GM19395 (cell line): ENCODE measurements at regions not wholly inside any gene's neighbourhood (a gene's known extent, or its start where the extent isn't known, plus 50 kb on each side); places are given as distances from the start of the nearest gene placed in this dataset.

Experiments
- ATAC-seq: cut with Tn5 transposase; IDR thresholded peaks from one replicate; pipeline ENCODE4 v1.9.1; 2021; ENCODE audit warnings: mild to moderate bottlenecking, moderate library complexity; ENCODE audit not compliant: unreplicated experiment

GRCh38 chr11:26777372-26777808, 55.5 kb upstream of the SLC5A12 start:
- ATAC-seq = no peak

GRCh38 chr11:26778000-26778757, 56.3 kb upstream of the SLC5A12 start:
- no peak for ATAC-seq

GRCh38 chr11:26779074-26779865, 57.4 kb upstream of the SLC5A12 start:
- no peak for ATAC-seq

GRCh38 chr11:26780376-26781085, 58.7 kb upstream of the SLC5A12 start:
- no peak for ATAC-seq

GRCh38 chr11:26782220-26782965, 60.5 kb upstream of the SLC5A12 start:
- no peak for ATAC-seq

- no peak for ATAC-seq
Measured at GRCh38 chr11:26783997-26784396, 62.1 kb upstream of the SLC5A12 start.

- no peak for ATAC-seq
Measured at GRCh38 chr11:26790738-26791137, 68.9 kb upstream of the SLC5A12 start.

- no peak for ATAC-seq
Measured at GRCh38 chr11:26792941-26793340, 71.1 kb upstream of the SLC5A12 start.

GRCh38 chr11:26793487-26793886, 71.6 kb upstream of the SLC5A12 start:
- ATAC-seq = no peak

- no peak for ATAC-seq
Measured at GRCh38 chr11:26801601-26802000, 79.7 kb upstream of the SLC5A12 start.

- no peak for ATAC-seq
Measured at GRCh38 chr11:26805001-26805400, 83.1 kb upstream of the SLC5A12 start.

GRCh38 chr11:26806219-26806618, 84.4 kb upstream of the SLC5A12 start:
- no peak for ATAC-seq

GRCh38 chr11:26820739-26821138, 98.9 kb upstream of the SLC5A12 start:
- no peak for ATAC-seq

GRCh38 chr11:26823963-26824362, 102.1 kb upstream of the SLC5A12 start:
- ATAC-seq = no peak

GRCh38 chr11:26827567-26828081, 105.8 kb upstream of the SLC5A12 start:
- ATAC-seq = peak; percentile 56

GRCh38 chr11:26828288-26828687, 106.4 kb upstream of the SLC5A12 start:
- ATAC-seq = no peak

- no peak for ATAC-seq
Measured at GRCh38 chr11:26830218-26830617, 108.4 kb upstream of the SLC5A12 start.

GRCh38 chr11:26830757-26831156, 108.9 kb upstream of the SLC5A12 start:
- no peak for ATAC-seq

GRCh38 chr11:26834601-26835000, 112.7 kb upstream of the SLC5A12 start:
- no peak for ATAC-seq

- ATAC-seq = no peak
Measured at GRCh38 chr11:26835611-26836010, 113.8 kb upstream of the SLC5A12 start.

GRCh38 chr11:26837154-26837553, 115.3 kb upstream of the SLC5A12 start:
- no peak for ATAC-seq
